ENCODE measurements at regions not wholly inside any gene's neighbourhood (a gene's known extent, or its start where the extent isn't known, plus 50 kb on each side); places are given as distances from the start of the nearest gene placed in this dataset.

DNA sequence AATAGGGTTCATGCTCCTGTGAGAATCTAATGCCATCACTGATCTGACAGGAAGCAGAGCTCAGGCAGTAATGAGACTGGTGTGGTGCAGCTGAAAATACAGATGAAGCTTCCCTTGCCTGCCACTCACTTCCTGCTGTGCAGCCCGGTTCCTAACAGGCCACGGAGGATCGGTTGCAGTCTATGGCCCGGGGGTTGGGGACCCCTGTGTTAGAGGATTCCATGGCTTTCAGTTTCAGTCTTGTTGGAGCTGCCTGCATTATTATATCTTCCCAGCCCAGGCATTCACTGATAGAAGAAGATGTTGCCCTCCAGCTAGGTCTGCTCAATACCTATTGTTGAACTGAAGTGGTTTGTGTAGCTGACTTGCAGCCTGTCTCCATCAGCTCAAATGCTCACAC lies 1298.8 kb downstream of the TYW1 start:
- Histone ChIP-seq H3K27me3 (ENCODE audit: control insufficient read depth, insufficient read depth, low read length) (no peaks in the 10 kb centered on the region), H3K4me3 (ENCODE audit: low read depth, low read length) (no peak overlapping the region), H3K36me3 (ENCODE audit: control insufficient read depth, insufficient read depth, low read length) (no peaks in the 10 kb centered on the region)
- TF ChIP-seq, protein P1, sequence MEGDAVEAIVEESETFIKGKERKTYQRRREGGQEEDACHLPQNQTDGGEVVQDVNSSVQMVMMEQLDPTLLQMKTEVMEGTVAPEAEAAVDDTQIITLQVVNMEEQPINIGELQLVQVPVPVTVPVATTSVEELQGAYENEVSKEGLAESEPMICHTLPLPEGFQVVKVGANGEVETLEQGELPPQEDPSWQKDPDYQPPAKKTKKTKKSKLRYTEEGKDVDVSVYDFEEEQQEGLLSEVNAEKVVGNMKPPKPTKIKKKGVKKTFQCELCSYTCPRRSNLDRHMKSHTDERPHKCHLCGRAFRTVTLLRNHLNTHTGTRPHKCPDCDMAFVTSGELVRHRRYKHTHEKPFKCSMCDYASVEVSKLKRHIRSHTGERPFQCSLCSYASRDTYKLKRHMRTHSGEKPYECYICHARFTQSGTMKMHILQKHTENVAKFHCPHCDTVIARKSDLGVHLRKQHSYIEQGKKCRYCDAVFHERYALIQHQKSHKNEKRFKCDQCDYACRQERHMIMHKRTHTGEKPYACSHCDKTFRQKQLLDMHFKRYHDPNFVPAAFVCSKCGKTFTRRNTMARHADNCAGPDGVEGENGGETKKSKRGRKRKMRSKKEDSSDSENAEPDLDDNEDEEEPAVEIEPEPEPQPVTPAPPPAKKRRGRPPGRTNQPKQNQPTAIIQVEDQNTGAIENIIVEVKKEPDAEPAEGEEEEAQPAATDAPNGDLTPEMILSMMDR (IDR thresholded peaks at IDR 0.05; ENCODE audit: insufficient read depth, low read length, poor library complexity, severe bottlenecking), result no peak
- DNase-seq (ENCODE audit: low read depth), result no peak

GRCh38 chr7:68304536-68304935 lies 1293.7 kb upstream of the AUTS2 start:
- Histone ChIP-seq H3K4me3 (ENCODE audit: low read depth, low read length) (no peak overlapping the region), H3K36me3 (ENCODE audit: control insufficient read depth, insufficient read depth, low read length) (no peaks in the 10 kb centered on the region), H3K27me3 (ENCODE audit: control insufficient read depth, insufficient read depth, low read length) (no peaks in the 10 kb centered on the region)
- TF ChIP-seq, protein P1 (IDR thresholded peaks at IDR 0.05; ENCODE audit: insufficient read depth, low read length, poor library complexity, severe bottlenecking), result no peak
- DNase-seq (ENCODE audit: low read depth), result no peak

DNA sequence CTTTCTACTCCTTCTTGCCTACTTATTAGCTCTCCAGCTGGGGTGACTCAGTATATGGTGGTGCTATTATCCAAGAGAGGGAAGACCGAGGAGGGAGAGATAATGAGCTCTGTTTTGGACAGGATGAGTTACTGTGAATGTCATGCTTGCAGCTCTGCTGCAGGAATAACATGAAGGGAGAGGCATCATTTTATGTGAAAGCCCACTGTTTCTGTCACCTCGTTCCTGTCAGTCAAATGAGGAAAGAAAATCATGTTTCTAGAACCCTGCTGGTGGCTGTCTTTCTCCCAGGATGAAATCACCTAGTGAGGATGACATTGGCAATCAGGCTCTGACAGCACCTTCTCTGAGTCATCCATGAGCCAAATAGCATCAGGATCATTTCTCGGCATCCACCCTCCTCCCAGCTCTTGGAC lies 1291.6 kb upstream of the AUTS2 start:
- Histone ChIP-seq H3K27me3 (ENCODE audit: control insufficient read depth, insufficient read depth, low read length) (no peaks in the 10 kb centered on the region), H3K4me3 (ENCODE audit: low read depth, low read length) (no peak overlapping the region), H3K36me3 (ENCODE audit: control insufficient read depth, insufficient read depth, low read length) (no peaks in the 10 kb centered on the region)
- no peak for DNase-seq (ENCODE audit: low read depth)
- TF ChIP-seq, protein P1 (IDR thresholded peaks at IDR 0.05; ENCODE audit: insufficient read depth, low read length, poor library complexity, severe bottlenecking), result no peak

DNA sequence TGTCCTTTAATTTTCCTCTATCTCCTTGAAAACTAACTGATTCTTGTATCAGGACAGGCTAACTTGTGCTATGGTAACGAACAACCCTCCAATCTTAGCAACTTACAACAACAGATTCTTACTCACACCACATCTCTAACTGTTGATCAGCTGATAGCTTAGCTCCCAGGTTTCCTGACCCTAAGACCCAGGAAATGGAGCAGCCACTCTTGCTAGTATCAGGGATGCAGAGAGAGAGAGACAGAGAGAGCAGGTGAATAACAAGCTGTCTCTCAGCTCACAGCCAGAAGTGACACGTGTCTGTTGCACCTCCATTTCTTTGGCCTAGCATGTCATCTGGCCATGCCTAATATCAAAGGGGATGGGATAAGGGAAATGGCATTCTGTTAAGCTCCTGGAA lies 1289.0 kb upstream of the AUTS2 start:
- H3K4me3 ChIP-seq (ENCODE audit: low read depth, low read length), result no peak overlapping the region
- no peak for DNase-seq (ENCODE audit: low read depth)
- H3K27me3 ChIP-seq (ENCODE audit: control insufficient read depth, insufficient read depth, low read length), result no peaks in the 10 kb centered on the region
- H3K36me3 ChIP-seq (ENCODE audit: control insufficient read depth, insufficient read depth, low read length), result no peaks in the 10 kb centered on the region
- TF ChIP-seq, protein P1 (IDR thresholded peaks at IDR 0.05; ENCODE audit: insufficient read depth, low read length, poor library complexity, severe bottlenecking), result no peak

GRCh38 chr7:68309806-68310205 lies 1288.5 kb upstream of the AUTS2 start:
- H3K27me3 ChIP-seq (ENCODE audit: control insufficient read depth, insufficient read depth, low read length), result no peaks in the 10 kb centered on the region
- TF ChIP-seq, protein P1 (IDR thresholded peaks at IDR 0.05; ENCODE audit: insufficient read depth, low read length, poor library complexity, severe bottlenecking), result no peak

GRCh38 chr7:68311958-68312357 lies 1286.3 kb upstream of the AUTS2 start:
- Histone ChIP-seq H3K36me3 (ENCODE audit: control insufficient read depth, insufficient read depth, low read length) (no peaks in the 10 kb centered on the region), H3K27me3 (ENCODE audit: control insufficient read depth, insufficient read depth, low read length) (no peaks in the 10 kb centered on the region), H3K4me3 (ENCODE audit: low read depth, low read length) (no peak overlapping the region)
- no peak for DNase-seq (ENCODE audit: low read depth)
- TF ChIP-seq, protein P1 (IDR thresholded peaks at IDR 0.05; ENCODE audit: insufficient read depth, low read length, poor library complexity, severe bottlenecking), result no peak

More at GRCh38 chr7:68309806-68310205, 1288.5 kb upstream of the AUTS2 start:
- no peaks in the 10 kb centered on the region for H3K36me3 ChIP-seq (ENCODE audit: control insufficient read depth, insufficient read depth, low read length)
- H3K4me3 ChIP-seq (ENCODE audit: low read depth, low read length), result no peak overlapping the region
- DNase-seq (ENCODE audit: low read depth), result no peak
